Loucy (cell line): ENCODE measurements at regions not wholly inside any gene's neighbourhood (a gene's known extent, or its start where the extent isn't known, plus 50 kb on each side); places are given as distances from the start of the nearest gene placed in this dataset.

ENCODE experiments used
- H2AFZ ChIP-seq: fragments of 200-600 bp; sonication (generic); 2 replicates; pipeline ENCODE4 v1.6.0; 2016; ENCODE audit warnings: antibody characterized with exemption, mild to moderate bottlenecking, low read length, moderate library complexity
- H3F3A ChIP-seq: fragments of 200-600 bp; 2 replicates; pipeline ENCODE4 v1.6.0; 2016; ENCODE audit warnings: antibody characterized with exemption, low read depth, mild to moderate bottlenecking
- H3K27me3 ChIP-seq: fragments of 200-600 bp; sonication (generic); 2 replicates; pipeline ENCODE4 v1.6.1; 2014; ENCODE audit warnings: low read length, mild to moderate bottlenecking; ENCODE audit not compliant: insufficient read depth, poor library complexity, severe bottlenecking
- H3K36me3 ChIP-seq: fragments of 200-600 bp; sonication (generic); 2 replicates; pipeline ENCODE4 v1.6.1; 2016; ENCODE audit warnings: low read length; ENCODE audit not compliant: insufficient read depth
- H3K4me1 ChIP-seq: fragments of 200-600 bp; sonication (generic); 2 replicates; pipeline ENCODE4 v1.5.1; 2014; ENCODE audit warnings: low read length, mild to moderate bottlenecking; ENCODE audit not compliant: insufficient read depth, poor library complexity, severe bottlenecking
- H3K4me2 ChIP-seq: fragments of 200-600 bp; sonication (generic); 2 replicates; pipeline ENCODE4 v1.6.0; 2014; ENCODE audit warnings: antibody characterized with exemption, low read length, low read depth, mild to moderate bottlenecking; ENCODE audit not compliant: poor library complexity, severe bottlenecking
- H3K4me3 ChIP-seq: fragments of 200-600 bp; sonication (generic); 2 replicates; pipeline ENCODE4 v1.5.1; 2014; ENCODE audit warnings: low read length, mild to moderate bottlenecking, mixed read lengths; ENCODE audit not compliant: poor library complexity, severe bottlenecking
- H3K79me2 ChIP-seq: fragments of 200-600 bp; sonication (generic); 2 replicates; pipeline ENCODE4 v1.6.1; 2014; ENCODE audit warnings: low read length; ENCODE audit not compliant: insufficient read depth
- H3K9ac ChIP-seq: fragments of 200-600 bp; sonication (generic); 2 replicates; pipeline ENCODE4 v1.6.0; 2014; ENCODE audit warnings: mild to moderate bottlenecking, low read depth, low read length, moderate library complexity; ENCODE audit not compliant: poor library complexity, severe bottlenecking
- H3K9me2 ChIP-seq: fragments of 200-600 bp; sonication (generic); replicated peaks from 2 replicates; pipeline ENCODE4 v1.6.1; 2016; ENCODE audit warnings: low read depth, low read length, mixed read lengths
- H3K9me3 ChIP-seq: fragments of 200-600 bp; sonication (generic); 2 replicates; pipeline ENCODE4 v1.6.1; 2014; ENCODE audit warnings: mild to moderate bottlenecking, antibody characterized with exemption, low read length, low read depth; ENCODE audit not compliant: insufficient read depth
- H4K20me1 ChIP-seq: fragments of 200-600 bp; sonication (generic); 2 replicates; pipeline ENCODE4 v1.6.0; 2014; ENCODE audit warnings: antibody characterized with exemption, low read length, mild to moderate bottlenecking; ENCODE audit not compliant: insufficient read depth, poor library complexity, severe bottlenecking
- CTCF ChIP-seq: fragments of 200-600 bp; sonication (generic); conservative IDR thresholded peaks from 2 replicates; pipeline ENCODE4 v1.5.1; 2014; ENCODE audit warnings: mild to moderate bottlenecking, antibody characterized with exemption, low read length
- EZH2phosphoT487 ChIP-seq: fragments of 200-600 bp; IDR thresholded peaks from 2 replicates; pipeline ENCODE4 v1.6.1; 2018; ENCODE audit warnings: antibody characterized with exemption, mild to moderate bottlenecking, moderate library complexity, borderline replicate concordance

GRCh38 chr14:38948576-38948975 is 154.5 kb downstream of the SEC23A start:
- no peaks in the 10 kb centered on the region for H3K36me3 ChIP-seq
- no peaks in the 10 kb centered on the region for H3K9me3 ChIP-seq

GRCh38 chr14:38948171-38948570 is 154.9 kb downstream of the SEC23A start:
- H2AFZ ChIP-seq: no peak overlapping the region
- H3K27me3 ChIP-seq: no peaks in the 10 kb centered on the region
- no peaks in the 10 kb centered on the region for H4K20me1 ChIP-seq
- H3K36me3 ChIP-seq: no peaks in the 10 kb centered on the region
- H3K9me3 ChIP-seq: no peaks in the 10 kb centered on the region
- TF ChIP-seq EZH2phosphoT487 (no peak), CTCF (no peak)
- H3K9me2 ChIP-seq: no peaks in the 10 kb centered on the region
- no peak overlapping the region for H3K4me3 ChIP-seq
- H3K9ac ChIP-seq: no peak overlapping the region
- H3K4me1 ChIP-seq: no peaks in the 10 kb centered on the region
- no peaks in the 10 kb centered on the region for H3K79me2 ChIP-seq
- H3K4me2 ChIP-seq: no peak overlapping the region
- H3F3A ChIP-seq: no peaks in the 10 kb centered on the region

More at GRCh38 chr14:38948576-38948975, 154.5 kb downstream of the SEC23A start:
- no peaks in the 10 kb centered on the region for H3F3A ChIP-seq
- no peaks in the 10 kb centered on the region for H3K27me3 ChIP-seq
- H3K4me2 ChIP-seq: no peak overlapping the region
- H4K20me1 ChIP-seq: no peaks in the 10 kb centered on the region
- no peaks in the 10 kb centered on the region for H3K4me1 ChIP-seq
- H3K4me3 ChIP-seq: no peak overlapping the region
- H3K9me2 ChIP-seq: no peaks in the 10 kb centered on the region
- TF ChIP-seq EZH2phosphoT487 (no peak), CTCF (no peak)
- no peak overlapping the region for H3K9ac ChIP-seq
- no peaks in the 10 kb centered on the region for H3K79me2 ChIP-seq
- H2AFZ ChIP-seq: no peak overlapping the region

GRCh38 chr14:38947343-38947742 is 155.7 kb downstream of the SEC23A start:
- H3K4me1 ChIP-seq: no peaks in the 10 kb centered on the region
- no peak overlapping the region for H3K9ac ChIP-seq
- no peaks in the 10 kb centered on the region for H3K9me3 ChIP-seq
- H3K4me3 ChIP-seq: no peak overlapping the region
- TF ChIP-seq CTCF (no peak), EZH2phosphoT487 (no peak)
- no peaks in the 10 kb centered on the region for H3K27me3 ChIP-seq
- H3K9me2 ChIP-seq: no peaks in the 10 kb centered on the region
- no peaks in the 10 kb centered on the region for H4K20me1 ChIP-seq
- H2AFZ ChIP-seq: no peak overlapping the region
- no peaks in the 10 kb centered on the region for H3K79me2 ChIP-seq
- no peaks in the 10 kb centered on the region for H3K36me3 ChIP-seq
- no peak overlapping the region for H3K4me2 ChIP-seq
- H3F3A ChIP-seq: no peaks in the 10 kb centered on the region
